K562 (cell line): ENCODE measurements at regions not wholly inside any gene's neighbourhood (a gene's known extent, or its start where the extent isn't known, plus 50 kb on each side); places are given as distances from the start of the nearest gene placed in this dataset.

Experiments used
- ARHGAP35 ChIP-seq: fragments of 450-650 bp; IDR thresholded peaks from 2 replicates; pipeline ENCODE4 v1.6.1; 2018; ENCODE audit not compliant: partially characterized antibody
- BRCA1 ChIP-seq, 2 experiments: fragments of 450-650 bp in 1 of 2; sonication (generic) in 1 of 2; formaldehyde crosslinking in 1 of 2; IDR thresholded peaks; 2 replicates each; pipeline versions ENCODE4 v1.5.0 to v1.6.1; 2017 to 2020; ENCODE audit warnings: mild to moderate bottlenecking in 1 of 2, missing genetic modification reagents in 1 of 2
- CREB3L1 ChIP-seq: fragments of 450-650 bp; IDR thresholded peaks from 2 replicates; pipeline ENCODE4 v1.6.1; 2014; ENCODE audit warnings: low read depth, mild to moderate bottlenecking, moderate library complexity, borderline replicate concordance
- ELK1 ChIP-seq: sonication (generic); formaldehyde crosslinking; IDR thresholded peaks from 2 replicates; pipeline ENCODE4 v1.8.1; 2022; ENCODE audit warnings: missing genetic modification reagents
- FOXA3 ChIP-seq, 2 experiments: fragments of 450-650 bp in 1 of 2; sonication (generic) in 1 of 2; formaldehyde crosslinking; IDR thresholded peaks in 1 of 2; conservative IDR thresholded peaks in 1 of 2; 2 replicates each; pipeline versions ENCODE4 v1.4.0 to v1.8.0; 2020 to 2022; ENCODE audit warnings: mild to moderate bottlenecking in 2 of 2, missing genetic modification reagents in 1 of 2
- FOXJ2 ChIP-seq: fragments of 200-800 bp; sonication (Bioruptor generic); IDR thresholded peaks from 2 replicates; pipeline ENCODE4 v1.6.1; 2016; ENCODE audit warnings: missing genetic modification characterization, missing compliant biosample characterization
- GATAD2B ChIP-seq: fragments of 450-650 bp; IDR thresholded peaks from 2 replicates; pipeline ENCODE4 v1.6.1; 2017; ENCODE audit warnings: mild to moderate bottlenecking, borderline replicate concordance
- HLTF ChIP-seq: fragments of 450-650 bp; IDR thresholded peaks from 2 replicates; pipeline ENCODE4 v1.6.1; 2016
- ILK ChIP-seq: fragments of 450-650 bp; IDR thresholded peaks from 2 replicates; pipeline ENCODE4 v1.6.1; 2016; ENCODE audit warnings: missing genetic modification characterization, low read depth, mild to moderate bottlenecking, missing compliant biosample characterization, moderate library complexity, borderline replicate concordance
- KDM1A ChIP-seq, 2 experiments: fragments of 450-650 bp; IDR thresholded peaks; 2 replicates each; pipeline ENCODE4 v1.6.1; 2016; ENCODE audit warnings: mild to moderate bottlenecking in 2 of 2
- KDM4B ChIP-seq, 2 experiments: fragments of 450-650 bp in 1 of 2; sonication (generic) in 1 of 2; IDR thresholded peaks; 2 replicates each; pipeline ENCODE4 v1.6.1; 2016 to 2017; ENCODE audit warnings: borderline replicate concordance in 2 of 2, antibody characterized with exemption in 1 of 2, low read depth in 1 of 2, mild to moderate bottlenecking in 1 of 2
- L3MBTL2 ChIP-seq: fragments of 450-650 bp; IDR thresholded peaks from 2 replicates; pipeline ENCODE4 v1.6.1; 2016; ENCODE audit warnings: mild to moderate bottlenecking, moderate library complexity
- MCM7 ChIP-seq, 2 experiments: fragments of 450-650 bp; IDR thresholded peaks; 2 replicates each; pipeline ENCODE4 v1.6.1; 2016 to 2018
- NBN ChIP-seq: fragments of 450-650 bp; IDR thresholded peaks from 2 replicates; pipeline ENCODE4 v1.6.1; 2016; ENCODE audit warnings: low read depth, mild to moderate bottlenecking
- NFE2 ChIP-seq: IDR thresholded peaks from 2 replicates; pipeline ENCODE4 v1.6.1; 2014; ENCODE audit warnings: antibody characterized with exemption, low read depth
- NUFIP1 ChIP-seq: fragments of 450-650 bp; IDR thresholded peaks from 2 replicates; pipeline ENCODE4 v1.6.1; 2018; ENCODE audit not compliant: partially characterized antibody
- SREBF1 ChIP-seq: fragments of 150-350 bp; IDR thresholded peaks from 2 replicates; pipeline ENCODE4 v1.6.1; 2014; ENCODE audit warnings: antibody characterized with exemption, low read depth, low read length, borderline replicate concordance
- TAF15 ChIP-seq: fragments of 200-400 bp; formaldehyde crosslinking; IDR thresholded peaks from 2 replicates; pipeline ENCODE4 v1.6.1; 2017; ENCODE audit warnings: mild to moderate bottlenecking, low read depth, low read length, moderate library complexity
- ZNF318 ChIP-seq, 2 experiments: fragments of 450-650 bp; IDR thresholded peaks; 2 replicates each; pipeline ENCODE4 v1.6.1; 2016; ENCODE audit warnings: mild to moderate bottlenecking in 2 of 2, borderline replicate concordance in 1 of 2, low read depth in 1 of 2, moderate library complexity in 1 of 2

- TF ChIP-seq ILK (tag) (no peak), TAF15 (no peak), FOXJ2 (tag) (peak; percentile 84), NUFIP1 (no peak), NBN (no peak), KDM1A (IDR thresholded peaks at IDR 0.05) (no peak), NFE2 (no peak), SREBF1 (no peak), GATAD2B (no peak), HLTF (no peak), CREB3L1 (no peak), FOXA3 (CRISPR knock-in tag; conservative IDR thresholded peaks at IDR 0.05 in 1 of 2, IDR thresholded peaks at IDR 0.05 in 1 of 2) (peak in 1 of 2 experiments; percentile 16; a peak in 1 of 4 replicates), MCM7 (IDR thresholded peaks at IDR 0.05) (no peak), ZNF318 (IDR thresholded peaks at IDR 0.05; ENCODE audit: borderline replicate concordance in 1 of 2, low read depth in 1 of 2) (peak in 1 of 2 experiments; percentile 85; a peak in 2 of 4 replicates), L3MBTL2 (peak; percentile 38; the same call in 1 of the 2 replicates), KDM4B (IDR thresholded peaks at IDR 0.05; ENCODE audit: borderline replicate concordance in 2 of 2, low read depth in 1 of 2) (no peak), ARHGAP35 (no peak), ELK1 (CRISPR knock-in tag) (no peak), BRCA1 (IDR thresholded peaks at IDR 0.05) (no peak), BRCA1 (CRISPR knock-in tag; IDR thresholded peaks at IDR 0.05) (no peak)
Observed at GRCh38 chr2:105455488-105456003, 56.7 kb upstream of the FHL2 start (continued).
